Glomerular endothelial cell (primary cell): ENCODE measurements at regions not wholly inside any gene's neighbourhood (a gene's known extent, or its start where the extent isn't known, plus 50 kb on each side); places are given as distances from the start of the nearest gene placed in this dataset.
"Not testable (repeated sequence)": the region's sequence is repeated elsewhere in the genome, so short reads cannot be mapped to it uniquely, and the experiment has no call there.

ENCODE experiments used
- DNase-seq: peaks from one replicate; pipeline ENCODE4 v3.0.0-alpha.2; 2011; ENCODE audit warnings: low read depth, low spot score; ENCODE audit errors: extremely low read depth

DNA sequence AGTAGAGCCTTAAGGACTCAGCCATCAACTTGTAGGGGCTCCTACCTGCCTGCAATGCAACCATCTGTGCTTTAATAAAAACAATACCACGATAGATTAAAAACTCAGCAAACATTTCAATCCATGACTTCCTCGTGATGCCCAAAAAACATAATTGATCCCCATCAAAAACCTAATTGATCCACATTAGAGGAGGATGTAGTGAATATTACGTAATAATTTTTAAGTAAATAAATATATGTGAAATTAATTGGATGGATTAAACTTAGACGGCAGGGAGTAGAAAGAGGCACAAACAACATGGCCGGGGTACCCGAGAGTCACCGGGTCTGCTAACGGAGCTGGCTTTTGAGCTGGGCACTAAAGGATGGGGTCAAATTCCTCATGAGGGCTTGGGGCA, 87.3 kb downstream of the ARL4C start:
- DNase-seq = no peak

GRCh38 chr2:234406085-234406484, 90.8 kb downstream of the ARL4C start:
- DNase-seq = no peak

DNA sequence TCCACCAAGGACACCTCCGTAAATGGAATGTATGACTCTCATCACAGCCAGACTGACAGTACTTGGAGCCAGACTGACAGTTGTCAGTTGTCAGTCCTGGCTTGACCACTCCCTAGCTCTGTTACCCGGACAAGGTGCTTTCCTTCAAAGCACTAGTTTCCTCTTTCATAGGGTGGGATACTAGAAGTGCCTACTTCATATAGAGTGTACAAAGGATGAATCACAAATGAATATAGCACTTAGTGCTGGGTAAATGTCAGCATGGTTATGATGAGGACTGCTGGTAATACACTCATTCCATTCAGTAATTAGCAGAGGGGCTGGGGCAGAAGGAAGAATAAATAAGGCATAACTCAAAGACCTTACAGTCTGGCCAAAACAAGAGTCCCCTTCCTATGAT, 91.4 kb downstream of the ARL4C start:
- no peak for DNase-seq

GRCh38 chr2:234404957-234405356, 91.9 kb downstream of the ARL4C start:
- peak; percentile 23 for DNase-seq

DNA sequence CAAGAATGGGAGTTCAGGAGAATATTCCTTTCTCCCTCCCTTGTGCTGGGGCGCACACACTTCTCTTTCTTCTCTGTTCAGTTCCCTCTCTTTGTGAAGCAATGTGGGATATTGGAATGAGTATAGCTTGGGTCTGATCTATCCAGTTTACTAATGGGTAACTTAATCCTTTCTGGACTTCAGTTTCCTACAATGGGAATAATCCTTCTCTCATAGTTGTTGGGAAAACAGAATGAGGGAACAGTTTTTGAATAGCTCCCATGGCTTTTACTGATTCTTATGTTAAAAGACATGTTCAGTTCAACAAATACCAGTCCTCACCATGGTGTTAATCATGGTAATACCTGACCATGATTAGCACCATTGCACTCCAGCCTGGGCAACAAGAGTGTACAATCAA, 93.1 kb downstream of the ARL4C start:
- DNase-seq = no peak

DNA sequence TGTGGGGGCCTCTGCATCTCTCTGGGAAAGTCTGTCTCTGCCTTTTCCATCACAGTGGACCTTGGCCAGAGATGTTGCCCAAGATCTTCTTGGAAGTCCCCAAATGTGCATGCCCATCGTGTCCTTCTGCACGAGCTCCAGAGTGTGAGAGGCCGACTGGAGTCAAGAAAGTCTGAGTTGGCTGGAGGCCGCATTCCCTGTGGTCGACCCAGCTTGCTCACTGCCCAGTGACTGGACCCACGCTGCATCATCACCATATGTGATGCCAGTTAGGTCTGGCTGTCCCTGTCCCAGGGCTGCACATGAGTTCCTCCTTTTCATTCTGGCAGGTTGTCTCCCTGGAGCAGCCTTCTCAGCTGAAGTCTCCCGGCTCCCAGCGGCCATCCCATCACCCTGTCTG, 93.8 kb downstream of the ARL4C start:
- DNase-seq = no peak

GRCh38 chr2:234401426-234401825, 95.5 kb downstream of the ARL4C start:
- no peak for DNase-seq

- DNase-seq = no peak
Measured at GRCh38 chr2:234399451-234400246, 97.2 kb downstream of the ARL4C start.

DNA sequence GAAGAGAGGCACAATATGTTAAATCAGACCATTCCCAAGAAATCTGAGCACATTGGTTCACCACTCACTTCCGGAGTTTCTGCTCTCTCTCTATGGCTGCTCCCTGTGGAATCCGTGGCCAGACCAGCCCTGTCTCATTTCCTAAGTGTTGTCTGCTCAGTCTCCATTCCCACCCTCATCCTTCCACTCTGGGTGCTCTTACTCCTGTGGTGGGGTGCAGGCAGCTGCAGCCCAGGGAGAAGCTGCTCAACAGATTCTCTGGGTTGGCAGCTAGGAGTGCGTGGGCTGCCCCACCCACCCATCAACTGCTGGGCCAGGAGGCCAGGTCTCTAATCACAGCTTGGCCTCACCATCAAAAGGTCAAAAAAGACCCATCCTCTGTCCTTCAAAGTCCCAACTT, 98.3 kb downstream of the ARL4C start:
- no peak for DNase-seq

DNA sequence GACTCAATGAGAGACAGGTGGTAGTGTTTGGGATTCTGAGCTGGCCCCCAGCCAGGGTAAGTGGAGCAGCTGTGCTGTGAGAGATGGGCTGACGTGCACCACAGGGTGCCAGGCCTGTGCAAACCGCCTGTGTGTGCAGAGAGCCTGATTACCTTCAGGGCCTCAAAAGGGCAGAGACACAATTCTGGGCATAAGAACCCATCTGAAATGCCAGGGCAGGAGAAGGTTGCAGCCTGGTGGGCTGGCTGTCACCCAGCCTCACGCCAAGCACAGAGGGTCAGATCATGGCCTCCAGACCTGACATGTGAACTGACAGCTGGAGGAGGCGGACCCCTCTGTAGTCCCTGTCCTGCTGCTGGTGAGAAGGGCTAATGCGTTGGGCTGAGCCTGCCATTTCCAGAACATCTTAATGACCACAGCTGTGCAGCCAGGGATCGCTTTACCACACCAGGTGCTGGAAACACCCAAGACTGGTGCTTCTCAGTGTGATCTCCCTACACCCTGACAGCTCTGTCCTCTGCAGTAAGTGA, 100.9 kb downstream of the ARL4C start:
- no peak for DNase-seq

DNA sequence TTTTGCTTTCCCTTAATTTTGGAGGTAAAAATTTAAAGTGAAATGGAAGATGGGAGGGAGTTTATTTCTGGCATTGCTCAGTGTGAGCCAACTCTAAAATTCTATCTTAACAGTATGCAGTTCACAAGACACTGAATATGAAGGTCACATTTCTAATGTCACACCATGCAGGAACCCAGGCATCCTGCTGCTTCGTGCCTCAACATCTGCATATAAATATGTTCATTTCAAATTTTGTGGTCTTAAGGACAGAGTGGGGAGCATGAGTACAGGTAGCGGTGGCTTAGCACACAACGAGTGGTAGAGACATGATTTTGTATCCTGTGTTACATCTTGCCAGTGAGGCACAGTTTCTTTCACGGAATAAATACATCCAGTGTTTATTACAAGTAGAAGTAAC, 102.4 kb downstream of the ARL4C start:
- no peak for DNase-seq

GRCh38 chr2:234393354-234393753, 103.5 kb downstream of the ARL4C start:
- no peak for DNase-seq

DNA sequence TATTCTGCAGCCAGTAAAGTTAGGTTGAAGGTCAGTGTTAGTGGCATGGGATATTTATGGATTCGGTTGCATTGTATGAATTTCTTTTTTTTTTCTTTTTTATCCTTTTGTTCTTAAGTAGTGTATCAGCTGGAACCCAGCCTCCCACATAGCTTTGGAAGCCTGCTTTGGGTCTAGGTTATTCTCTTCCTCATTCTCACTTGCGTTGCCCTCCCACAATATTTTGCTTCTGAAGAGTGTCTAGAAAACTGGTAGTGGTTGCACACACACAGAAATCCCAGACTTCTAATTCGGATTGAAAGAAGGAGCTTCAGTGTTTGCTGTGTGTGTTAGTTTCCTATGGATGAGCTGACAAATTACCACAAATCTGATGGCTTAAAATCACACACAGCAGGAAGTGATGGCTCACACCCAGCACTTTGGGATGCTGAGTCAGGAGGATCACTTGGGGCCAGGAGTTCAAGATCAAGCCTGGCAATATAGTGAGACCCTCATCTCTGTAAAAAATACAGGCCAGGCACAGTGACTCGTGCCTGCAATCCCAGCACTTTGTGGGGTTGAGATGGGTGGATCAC, 104.8 kb downstream of the ARL4C start:
- no peak for DNase-seq

DNA sequence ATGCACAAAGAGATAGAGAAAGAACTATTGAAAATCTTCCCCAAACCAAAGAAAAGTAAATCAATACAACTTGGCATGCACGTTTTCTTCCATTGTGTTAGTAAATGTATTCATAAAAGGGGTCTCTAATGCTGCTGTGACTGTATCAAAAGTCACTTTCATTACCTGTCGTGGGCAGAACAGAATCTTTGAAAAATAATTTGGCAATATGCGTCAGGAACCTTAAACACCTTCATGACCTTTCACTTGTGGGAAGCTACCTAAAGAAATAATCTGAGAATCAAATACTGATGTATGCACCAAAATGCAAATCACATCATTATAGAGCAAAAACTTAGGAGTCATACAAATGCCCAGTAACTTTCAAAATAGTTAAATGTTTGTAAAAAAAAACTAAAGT, 105.3 kb downstream of the ARL4C start:
- no peak for DNase-seq

GRCh38 chr2:234389661-234390060, 107.2 kb downstream of the ARL4C start:
- not testable (repeated sequence) for DNase-seq

GRCh38 chr2:234388591-234388990, 108.3 kb downstream of the ARL4C start:
- no peak for DNase-seq

GRCh38 chr2:234386971-234387370, 109.9 kb downstream of the ARL4C start:
- DNase-seq = no peak

DNA sequence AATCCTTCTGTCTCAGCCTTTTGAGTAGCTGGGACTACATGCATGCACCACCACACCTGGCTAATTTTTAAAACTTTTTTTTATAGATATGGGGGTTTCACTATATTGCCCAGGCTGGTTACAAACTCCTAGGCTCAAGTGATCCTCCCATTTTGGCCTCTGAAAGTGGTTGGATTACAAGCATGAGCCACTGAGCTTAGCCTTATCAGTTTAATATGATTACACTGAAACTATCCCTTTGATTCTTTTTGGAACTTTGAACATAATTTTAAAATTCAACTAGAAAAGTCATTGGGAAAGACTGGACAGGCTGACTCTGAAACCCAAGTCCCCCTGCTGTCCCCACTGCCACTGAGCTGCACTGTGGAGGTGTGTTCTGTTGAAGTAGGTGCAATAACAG, 114.8 kb downstream of the ARL4C start:
- DNase-seq = no peak

DNA sequence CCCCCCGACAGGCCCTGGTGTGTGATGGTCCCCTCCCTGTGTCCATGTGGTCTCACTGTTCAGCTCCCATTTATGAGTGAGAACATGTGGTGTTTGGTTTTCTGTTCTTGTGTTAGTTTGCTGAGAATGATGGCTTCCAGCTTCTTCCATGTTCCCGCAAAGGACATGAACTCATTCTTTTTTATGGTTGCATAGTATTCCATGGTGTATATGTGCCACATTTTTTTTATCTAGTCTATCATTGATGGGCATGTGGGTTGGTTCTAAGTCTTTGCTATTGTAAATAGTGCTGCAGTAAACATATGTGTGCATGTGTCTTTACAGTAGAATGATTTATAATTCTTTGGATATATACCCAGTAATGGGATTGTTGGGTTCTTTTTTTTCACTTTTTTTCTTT, 117.9 kb downstream of the ARL4C start:
- not testable (repeated sequence) for DNase-seq

GRCh38 chr2:234378440-234378839, 118.4 kb downstream of the ARL4C start:
- DNase-seq = no peak

GRCh38 chr2:234377761-234378391, 119.0 kb downstream of the ARL4C start:
- no peak for DNase-seq

GRCh38 chr2:234376229-234376628, 120.7 kb downstream of the ARL4C start:
- DNase-seq = no peak
